ENCODE measurements at regions not wholly inside any gene's neighbourhood (a gene's known extent, or its start where the extent isn't known, plus 50 kb on each side); places are given as distances from the start of the nearest gene placed in this dataset.

GRCh38 chr2:67489396-67489795, 92.3 kb downstream of the ETAA1 start:
- TF ChIP-seq POLR2A (IDR thresholded peaks at IDR 0.05) (no peak), CTCF (IDR thresholded peaks at IDR 0.05 in 4 of 5, conservative IDR thresholded peaks at IDR 0.05 in 1 of 5) (no peak)

All from gastrocnemius medialis (tissue), 4 donors.